Cardiac fibroblast (primary cell): ENCODE measurements at regions not wholly inside any gene's neighbourhood (a gene's known extent, or its start where the extent isn't known, plus 50 kb on each side); places are given as distances from the start of the nearest gene placed in this dataset.
A peak's percentile ranks its signal among the peaks of the same experiment; 100 is the strongest.
"Not testable (repeated sequence)": the region's sequence is repeated elsewhere in the genome, so short reads cannot be mapped to it uniquely, and the experiment has no call there.

Source experiments
- DNase-seq, 2 donors: peaks; one replicate each; pipeline versions ENCODE4 v3.0.0 to v3.0.0-alpha.2; 2010; ENCODE audit warnings: low read depth in 2 of 2
- H3K4me3 ChIP-seq, 2 donors: replicated peaks in 1 of 2; 1 replicate in 1 of 2; 2 replicates in 1 of 2; pipeline ENCODE4 v1.5.1; 2011; ENCODE audit warnings: low read depth in 2 of 2, low read length in 2 of 2, mild to moderate bottlenecking in 2 of 2, moderate library complexity in 1 of 2
- TF ChIP-seq, protein P1 (sequence below): IDR thresholded peaks from one replicate; pipeline ENCODE4 v1.5.1; 2011; ENCODE audit warnings: low read depth, mild to moderate bottlenecking, low read length, inconsistent platforms

DNA sequence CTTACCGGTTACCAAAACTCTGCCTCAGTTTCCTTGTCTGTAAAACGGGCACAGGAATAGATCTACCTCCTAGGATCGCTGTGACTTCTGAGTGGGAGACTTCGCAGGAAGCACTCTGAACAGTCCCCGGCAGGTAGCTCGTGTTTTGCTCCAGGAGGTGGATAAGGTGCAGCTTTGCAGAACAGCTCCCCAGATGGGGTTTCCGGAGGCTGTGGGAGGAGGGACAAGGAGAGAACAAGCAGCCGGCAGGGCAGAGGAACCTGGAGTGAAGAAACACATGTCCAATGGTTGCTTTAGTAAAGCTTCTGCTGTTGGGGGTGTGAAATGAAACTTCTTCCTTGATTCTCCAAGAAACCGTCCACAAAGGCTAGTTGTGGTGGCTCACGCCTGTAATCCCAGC lies 95.5 kb upstream of the TARDBP start:
- no peak overlapping the region for H3K4me3 ChIP-seq
- DNase-seq, result no peak
- TF ChIP-seq, protein P1, sequence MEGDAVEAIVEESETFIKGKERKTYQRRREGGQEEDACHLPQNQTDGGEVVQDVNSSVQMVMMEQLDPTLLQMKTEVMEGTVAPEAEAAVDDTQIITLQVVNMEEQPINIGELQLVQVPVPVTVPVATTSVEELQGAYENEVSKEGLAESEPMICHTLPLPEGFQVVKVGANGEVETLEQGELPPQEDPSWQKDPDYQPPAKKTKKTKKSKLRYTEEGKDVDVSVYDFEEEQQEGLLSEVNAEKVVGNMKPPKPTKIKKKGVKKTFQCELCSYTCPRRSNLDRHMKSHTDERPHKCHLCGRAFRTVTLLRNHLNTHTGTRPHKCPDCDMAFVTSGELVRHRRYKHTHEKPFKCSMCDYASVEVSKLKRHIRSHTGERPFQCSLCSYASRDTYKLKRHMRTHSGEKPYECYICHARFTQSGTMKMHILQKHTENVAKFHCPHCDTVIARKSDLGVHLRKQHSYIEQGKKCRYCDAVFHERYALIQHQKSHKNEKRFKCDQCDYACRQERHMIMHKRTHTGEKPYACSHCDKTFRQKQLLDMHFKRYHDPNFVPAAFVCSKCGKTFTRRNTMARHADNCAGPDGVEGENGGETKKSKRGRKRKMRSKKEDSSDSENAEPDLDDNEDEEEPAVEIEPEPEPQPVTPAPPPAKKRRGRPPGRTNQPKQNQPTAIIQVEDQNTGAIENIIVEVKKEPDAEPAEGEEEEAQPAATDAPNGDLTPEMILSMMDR, result no peak

GRCh38 chr1:10917513-10918454 lies 94.7 kb upstream of the TARDBP start:
- TF ChIP-seq, protein P1, result no peak
- no peak overlapping the region for H3K4me3 ChIP-seq
- DNase-seq, result no peak

- DNase-seq, result peak; percentile 35 to 37
- no peak overlapping the region for H3K4me3 ChIP-seq
- TF ChIP-seq, protein P1, result no peak
These were observed 93.9 kb upstream of the TARDBP start for GRCh38 chr1:10918531-10918930.

- TF ChIP-seq, protein P1, result no peak
- no peak overlapping the region for H3K4me3 ChIP-seq
- no peak for DNase-seq
These were observed 92.3 kb upstream of the TARDBP start for GRCh38 chr1:10920063-10920626.

GRCh38 chr1:10922315-10923060 lies 90.0 kb upstream of the TARDBP start:
- not testable (repeated sequence) for DNase-seq, H3K4me3 ChIP-seq

- no peak for DNase-seq
- H3K4me3 ChIP-seq, result no peak overlapping the region
- TF ChIP-seq, protein P1, result no peak
These were observed 88.4 kb upstream of the TARDBP start for GRCh38 chr1:10924030-10924429.

GRCh38 chr1:10928654-10929053 lies 83.8 kb upstream of the TARDBP start:
- no peak for DNase-seq
- TF ChIP-seq, protein P1, result no peak
- H3K4me3 ChIP-seq, result no peak overlapping the region
